ENCODE measurements at regions not wholly inside any gene's neighbourhood (a gene's known extent, or its start where the extent isn't known, plus 50 kb on each side); places are given as distances from the start of the nearest gene placed in this dataset.

DNA sequence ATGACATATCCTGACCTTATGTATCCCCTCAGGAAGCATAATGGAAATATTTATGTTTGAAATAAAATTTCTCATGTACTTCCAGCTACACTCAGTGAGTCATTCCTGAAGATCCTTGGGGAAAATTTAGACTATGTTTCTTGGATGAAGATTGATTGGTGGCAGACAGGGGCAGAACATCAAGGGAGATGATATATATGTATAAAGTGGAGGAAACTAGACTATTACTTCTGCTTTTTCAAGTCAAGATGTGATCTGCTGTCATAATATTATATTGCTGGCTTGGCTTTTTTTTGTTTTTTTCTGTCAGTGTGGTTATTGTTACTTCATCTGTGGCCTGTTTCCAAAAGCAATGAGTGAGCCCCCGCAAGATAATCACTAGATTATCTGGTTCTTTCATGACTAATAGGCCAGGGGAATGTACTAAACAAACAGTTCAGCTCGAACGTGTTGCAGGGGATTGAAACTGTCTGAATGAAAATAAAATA lies 87.2 kb upstream of the TNFSF11 start:
- Histone ChIP-seq H4K20me1 (ENCODE audit: insufficient read depth) (no peaks in the 10 kb centered on the region), H3K27ac (ENCODE audit: low read length) (no peak overlapping the region), H3K27me3 (ENCODE audit: insufficient read depth, low read depth, low read length) (no peaks in the 10 kb centered on the region), H3K9me3 (ENCODE audit: low read length) (no peaks in the 10 kb centered on the region), H3K36me3 (ENCODE audit: insufficient read depth, low read length) (no peaks in the 10 kb centered on the region), H3K4me2 (ENCODE audit: low read length) (no peak overlapping the region), H3K9me2 (ENCODE audit: insufficient read depth, low read length) (no peaks in the 10 kb centered on the region), H3F3A (ENCODE audit: insufficient read depth, low read length, poor library complexity, severe bottlenecking) (no peaks in the 10 kb centered on the region), H3K4me3 (ENCODE audit: low read length) (no peak overlapping the region), H2AFZ (ENCODE audit: low read depth, low read length) (no peak overlapping the region), H3K9ac (ENCODE audit: low read length) (no peak overlapping the region), H3K79me2 (replicated peaks; ENCODE audit: insufficient read depth, low read length) (no peaks in the 10 kb centered on the region)
- TF ChIP-seq, protein P1, sequence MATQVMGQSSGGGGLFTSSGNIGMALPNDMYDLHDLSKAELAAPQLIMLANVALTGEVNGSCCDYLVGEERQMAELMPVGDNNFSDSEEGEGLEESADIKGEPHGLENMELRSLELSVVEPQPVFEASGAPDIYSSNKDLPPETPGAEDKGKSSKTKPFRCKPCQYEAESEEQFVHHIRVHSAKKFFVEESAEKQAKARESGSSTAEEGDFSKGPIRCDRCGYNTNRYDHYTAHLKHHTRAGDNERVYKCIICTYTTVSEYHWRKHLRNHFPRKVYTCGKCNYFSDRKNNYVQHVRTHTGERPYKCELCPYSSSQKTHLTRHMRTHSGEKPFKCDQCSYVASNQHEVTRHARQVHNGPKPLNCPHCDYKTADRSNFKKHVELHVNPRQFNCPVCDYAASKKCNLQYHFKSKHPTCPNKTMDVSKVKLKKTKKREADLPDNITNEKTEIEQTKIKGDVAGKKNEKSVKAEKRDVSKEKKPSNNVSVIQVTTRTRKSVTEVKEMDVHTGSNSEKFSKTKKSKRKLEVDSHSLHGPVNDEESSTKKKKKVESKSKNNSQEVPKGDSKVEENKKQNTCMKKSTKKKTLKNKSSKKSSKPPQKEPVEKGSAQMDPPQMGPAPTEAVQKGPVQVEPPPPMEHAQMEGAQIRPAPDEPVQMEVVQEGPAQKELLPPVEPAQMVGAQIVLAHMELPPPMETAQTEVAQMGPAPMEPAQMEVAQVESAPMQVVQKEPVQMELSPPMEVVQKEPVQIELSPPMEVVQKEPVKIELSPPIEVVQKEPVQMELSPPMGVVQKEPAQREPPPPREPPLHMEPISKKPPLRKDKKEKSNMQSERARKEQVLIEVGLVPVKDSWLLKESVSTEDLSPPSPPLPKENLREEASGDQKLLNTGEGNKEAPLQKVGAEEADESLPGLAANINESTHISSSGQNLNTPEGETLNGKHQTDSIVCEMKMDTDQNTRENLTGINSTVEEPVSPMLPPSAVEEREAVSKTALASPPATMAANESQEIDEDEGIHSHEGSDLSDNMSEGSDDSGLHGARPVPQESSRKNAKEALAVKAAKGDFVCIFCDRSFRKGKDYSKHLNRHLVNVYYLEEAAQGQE (IDR thresholded peaks at IDR 0.05; ENCODE audit: borderline replicate concordance) = peak; percentile 52
- TF ChIP-seq EP300 (conservative IDR thresholded peaks at IDR 0.05; ENCODE audit: poor library complexity, severe bottlenecking) = peak; percentile 86
- TF ChIP-seq EZH2 (IDR thresholded peaks at IDR 0.05; ENCODE audit: borderline replicate concordance, insufficient read depth, low read length, poor library complexity, severe bottlenecking) = no peak
- TF ChIP-seq MXI1 (conservative IDR thresholded peaks at IDR 0.05; ENCODE audit: poor library complexity, severe bottlenecking) = no peak
- no peak for TF ChIP-seq TAF1 (IDR thresholded peaks at IDR 0.05; ENCODE audit: low read depth)
- TF ChIP-seq, protein P2, sequence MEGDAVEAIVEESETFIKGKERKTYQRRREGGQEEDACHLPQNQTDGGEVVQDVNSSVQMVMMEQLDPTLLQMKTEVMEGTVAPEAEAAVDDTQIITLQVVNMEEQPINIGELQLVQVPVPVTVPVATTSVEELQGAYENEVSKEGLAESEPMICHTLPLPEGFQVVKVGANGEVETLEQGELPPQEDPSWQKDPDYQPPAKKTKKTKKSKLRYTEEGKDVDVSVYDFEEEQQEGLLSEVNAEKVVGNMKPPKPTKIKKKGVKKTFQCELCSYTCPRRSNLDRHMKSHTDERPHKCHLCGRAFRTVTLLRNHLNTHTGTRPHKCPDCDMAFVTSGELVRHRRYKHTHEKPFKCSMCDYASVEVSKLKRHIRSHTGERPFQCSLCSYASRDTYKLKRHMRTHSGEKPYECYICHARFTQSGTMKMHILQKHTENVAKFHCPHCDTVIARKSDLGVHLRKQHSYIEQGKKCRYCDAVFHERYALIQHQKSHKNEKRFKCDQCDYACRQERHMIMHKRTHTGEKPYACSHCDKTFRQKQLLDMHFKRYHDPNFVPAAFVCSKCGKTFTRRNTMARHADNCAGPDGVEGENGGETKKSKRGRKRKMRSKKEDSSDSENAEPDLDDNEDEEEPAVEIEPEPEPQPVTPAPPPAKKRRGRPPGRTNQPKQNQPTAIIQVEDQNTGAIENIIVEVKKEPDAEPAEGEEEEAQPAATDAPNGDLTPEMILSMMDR (IDR thresholded peaks at IDR 0.05; ENCODE audit: poor library complexity, severe bottlenecking) = no peak
- peak; percentile 84 for TF ChIP-seq POLR2AphosphoS5 (IDR thresholded peaks at IDR 0.05)
- TF ChIP-seq RAD21 (conservative IDR thresholded peaks at IDR 0.05) = no peak
- TF ChIP-seq SMC3 (conservative IDR thresholded peaks at IDR 0.05; ENCODE audit: poor library complexity) = no peak

DNA sequence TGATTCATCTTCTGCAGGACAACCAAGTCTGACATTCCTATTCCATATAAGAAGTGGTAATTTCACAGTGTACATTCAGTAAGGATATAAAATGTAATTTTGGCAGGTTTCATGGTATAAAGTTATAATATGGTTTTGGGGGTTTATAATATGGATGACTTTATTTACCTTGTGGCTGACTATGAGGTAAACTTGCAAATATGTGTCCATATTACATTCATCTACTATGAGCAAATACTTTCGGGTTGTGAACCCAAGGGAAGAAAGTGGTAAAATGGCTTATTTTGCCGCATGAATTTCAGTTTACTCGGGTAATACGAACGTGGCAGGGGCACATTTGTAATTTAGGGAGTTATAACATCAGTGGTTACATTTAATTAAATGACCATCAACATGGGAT lies 86.7 kb upstream of the TNFSF11 start:
- Histone ChIP-seq H3K9me2 (ENCODE audit: insufficient read depth, low read length) (no peaks in the 10 kb centered on the region), H4K20me1 (ENCODE audit: insufficient read depth) (no peaks in the 10 kb centered on the region), H3K9ac (ENCODE audit: low read length) (no peak overlapping the region), H3K27me3 (ENCODE audit: insufficient read depth, low read depth, low read length) (no peaks in the 10 kb centered on the region), H3K36me3 (ENCODE audit: insufficient read depth, low read length) (no peaks in the 10 kb centered on the region), H3K79me2 (replicated peaks; ENCODE audit: insufficient read depth, low read length) (no peaks in the 10 kb centered on the region), H3K4me2 (ENCODE audit: low read length) (no peak overlapping the region), H3K9me3 (ENCODE audit: low read length) (no peaks in the 10 kb centered on the region), H3K27ac (ENCODE audit: low read length) (no peak overlapping the region), H3K4me3 (ENCODE audit: low read length) (no peak overlapping the region), H2AFZ (ENCODE audit: low read depth, low read length) (no peak overlapping the region), H3F3A (ENCODE audit: insufficient read depth, low read length, poor library complexity, severe bottlenecking) (no peaks in the 10 kb centered on the region)
- TF ChIP-seq, protein P1 (IDR thresholded peaks at IDR 0.05; ENCODE audit: borderline replicate concordance) = no peak
- TF ChIP-seq, protein P2 (IDR thresholded peaks at IDR 0.05; ENCODE audit: poor library complexity, severe bottlenecking) = no peak
- TF ChIP-seq EZH2 (IDR thresholded peaks at IDR 0.05; ENCODE audit: borderline replicate concordance, insufficient read depth, low read length, poor library complexity, severe bottlenecking) (no peak), RAD21 (conservative IDR thresholded peaks at IDR 0.05) (no peak), EP300 (conservative IDR thresholded peaks at IDR 0.05; ENCODE audit: poor library complexity, severe bottlenecking) (no peak), MXI1 (conservative IDR thresholded peaks at IDR 0.05; ENCODE audit: poor library complexity, severe bottlenecking) (no peak), TAF1 (IDR thresholded peaks at IDR 0.05; ENCODE audit: low read depth) (no peak), POLR2AphosphoS5 (IDR thresholded peaks at IDR 0.05) (no peak), SMC3 (conservative IDR thresholded peaks at IDR 0.05; ENCODE audit: poor library complexity) (no peak)

Measured in neural cell (in vitro differentiated cells).